ENCODE measurements at regions not wholly inside any gene's neighbourhood (a gene's known extent, or its start where the extent isn't known, plus 50 kb on each side); places are given as distances from the start of the nearest gene placed in this dataset.

GRCh38 chr6:80480421-80481157 lies 374.1 kb downstream of the BCKDHB start:
- DNase-seq (ENCODE audit: low read depth, low spot score) = no peak
- Histone ChIP-seq H3K9me3 (ENCODE audit: low read depth, low read length) (no peaks in the 10 kb centered on the region), H3K36me3 (ENCODE audit: insufficient read depth, low read length) (no peaks in the 10 kb centered on the region), H3K9ac (ENCODE audit: insufficient read length) (no peak overlapping the region), H3K27ac (no peak overlapping the region), H3K4me3 (no peak overlapping the region)
- TF ChIP-seq EZH2 (IDR thresholded peaks at IDR 0.05) (no peak), FOXP2 (optimal IDR thresholded peaks at IDR 0.05; ENCODE audit: control extremely low read depth, extremely low read length, insufficient read depth) (no peak)

GRCh38 chr6:80478030-80478429 lies 371.6 kb downstream of the BCKDHB start:
- TF ChIP-seq POLR2AphosphoS5 (IDR thresholded peaks at IDR 0.05; ENCODE audit: borderline replicate concordance, low read depth, low read length) (no peak), FOXP2 (optimal IDR thresholded peaks at IDR 0.05; ENCODE audit: control extremely low read depth, extremely low read length, insufficient read depth) (no peak), EZH2 (IDR thresholded peaks at IDR 0.05) (no peak)
- Histone ChIP-seq H3K36me3 (ENCODE audit: insufficient read depth, low read length) (no peaks in the 10 kb centered on the region), H3K27ac (peak overlapping the region; percentile 15; the same call in 1 of the 2 replicates), H3K9me3 (ENCODE audit: low read depth, low read length) (no peaks in the 10 kb centered on the region), H3K9ac (ENCODE audit: insufficient read length) (no peak overlapping the region), H3K4me3 (no peak overlapping the region)
- no peak for DNase-seq (ENCODE audit: low read depth, low spot score)

DNA sequence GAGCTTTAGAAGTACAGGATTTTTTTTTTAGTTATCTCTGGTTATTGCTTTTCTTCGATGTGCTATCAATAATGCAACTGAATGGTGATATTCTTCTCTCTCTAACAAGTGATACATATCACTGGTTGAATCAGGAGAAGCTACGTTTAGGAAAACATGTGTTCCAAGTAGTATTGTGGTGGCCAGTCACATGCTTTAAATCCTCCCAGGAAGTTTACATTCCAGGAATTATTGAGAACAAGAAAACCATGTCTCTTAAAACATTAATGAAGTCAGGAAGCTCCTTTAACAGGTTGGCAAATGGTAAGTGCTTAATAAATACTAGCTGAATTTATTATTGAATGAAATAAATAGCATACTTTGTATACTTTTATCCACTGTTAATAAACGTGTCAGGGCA lies 371.1 kb downstream of the BCKDHB start:
- DNase-seq (ENCODE audit: low read depth, low spot score) = no peak
- Histone ChIP-seq H3K9ac (ENCODE audit: insufficient read length) (no peak overlapping the region), H3K4me3 (0 out of 2 replicates have a peak overlapping the region, but pooled peaks have one; percentile 5), H3K36me3 (ENCODE audit: insufficient read depth, low read length) (no peaks in the 10 kb centered on the region), H3K9me3 (ENCODE audit: low read depth, low read length) (no peaks in the 10 kb centered on the region), H3K27ac (peak overlapping the region; percentile 15; the same call in 1 of the 2 replicates)
- TF ChIP-seq EZH2 (IDR thresholded peaks at IDR 0.05) (no peak), FOXP2 (optimal IDR thresholded peaks at IDR 0.05; ENCODE audit: control extremely low read depth, extremely low read length, insufficient read depth) (no peak), POLR2AphosphoS5 (IDR thresholded peaks at IDR 0.05; ENCODE audit: borderline replicate concordance, low read depth, low read length) (no peak)

GRCh38 chr6:80472271-80472670 lies 365.8 kb downstream of the BCKDHB start:
- Histone ChIP-seq H3K4me3 (no peak overlapping the region), H3K27ac (no peak overlapping the region), H3K9ac (ENCODE audit: insufficient read length) (no peak overlapping the region), H3K9me3 (ENCODE audit: low read depth, low read length) (no peaks in the 10 kb centered on the region), H3K36me3 (ENCODE audit: insufficient read depth, low read length) (no peaks in the 10 kb centered on the region)
- TF ChIP-seq EZH2 (IDR thresholded peaks at IDR 0.05) = no peak
- DNase-seq (ENCODE audit: low read depth, low spot score) = no peak

DNA sequence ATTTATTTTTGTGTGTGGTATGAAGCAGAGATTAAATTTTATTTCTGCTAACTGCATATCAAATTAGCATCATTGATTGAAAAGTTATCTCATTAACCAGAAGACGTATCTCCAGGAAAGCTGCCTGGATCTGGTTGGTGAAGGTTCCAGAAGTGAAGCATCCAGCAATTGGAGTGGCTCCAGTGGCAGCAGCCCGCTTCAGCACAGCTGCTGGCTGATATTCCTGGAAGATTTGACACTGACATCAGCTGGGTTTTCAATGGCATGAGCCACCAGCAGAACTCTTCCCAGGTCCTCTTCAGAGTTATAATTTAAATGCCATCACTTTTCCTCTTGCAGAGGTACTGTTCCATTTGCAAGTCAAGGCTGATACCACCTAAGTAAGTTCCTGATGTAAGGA lies 363.5 kb downstream of the BCKDHB start:
- DNase-seq (ENCODE audit: low read depth, low spot score) = no peak
- Histone ChIP-seq H3K27ac (no peak overlapping the region), H3K9ac (ENCODE audit: insufficient read length) (no peak overlapping the region), H3K36me3 (ENCODE audit: insufficient read depth, low read length) (no peaks in the 10 kb centered on the region), H3K4me3 (no peak overlapping the region), H3K9me3 (ENCODE audit: low read depth, low read length) (no peaks in the 10 kb centered on the region)
- TF ChIP-seq EZH2 (IDR thresholded peaks at IDR 0.05) = no peak
- no peak for TF ChIP-seq FOXP2 (optimal IDR thresholded peaks at IDR 0.05; ENCODE audit: control extremely low read depth, extremely low read length, insufficient read depth)
- TF ChIP-seq POLR2AphosphoS5 (IDR thresholded peaks at IDR 0.05; ENCODE audit: borderline replicate concordance, low read depth, low read length) = no peak

DNA sequence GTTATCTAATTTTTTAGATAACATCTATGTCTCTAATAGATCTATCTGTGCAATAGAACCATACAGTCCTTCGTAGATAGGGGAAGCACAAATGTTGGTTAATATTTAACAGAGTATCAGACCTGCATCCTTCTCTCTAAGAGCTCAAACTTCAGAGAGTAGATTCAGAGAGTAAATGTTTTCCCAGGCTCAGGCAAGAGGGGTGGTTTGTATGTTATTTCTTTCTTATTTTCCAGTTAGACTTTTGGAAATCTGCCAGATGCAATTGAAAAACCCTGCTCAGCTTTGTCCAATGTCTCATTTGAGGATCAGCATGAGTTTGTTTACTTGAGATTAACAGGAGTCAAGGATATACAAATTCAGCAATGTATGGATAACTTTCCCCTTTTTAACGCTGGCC lies 361.9 kb downstream of the BCKDHB start:
- H3K4me3 ChIP-seq = no peak overlapping the region
- H3K9ac ChIP-seq (ENCODE audit: insufficient read length) = no peak overlapping the region
- no peak for DNase-seq (ENCODE audit: low read depth, low spot score)
- no peak overlapping the region for H3K27ac ChIP-seq
- no peaks in the 10 kb centered on the region for H3K9me3 ChIP-seq (ENCODE audit: low read depth, low read length)
- TF ChIP-seq EZH2 (IDR thresholded peaks at IDR 0.05) = no peak
- no peaks in the 10 kb centered on the region for H3K36me3 ChIP-seq (ENCODE audit: insufficient read depth, low read length)

DNA sequence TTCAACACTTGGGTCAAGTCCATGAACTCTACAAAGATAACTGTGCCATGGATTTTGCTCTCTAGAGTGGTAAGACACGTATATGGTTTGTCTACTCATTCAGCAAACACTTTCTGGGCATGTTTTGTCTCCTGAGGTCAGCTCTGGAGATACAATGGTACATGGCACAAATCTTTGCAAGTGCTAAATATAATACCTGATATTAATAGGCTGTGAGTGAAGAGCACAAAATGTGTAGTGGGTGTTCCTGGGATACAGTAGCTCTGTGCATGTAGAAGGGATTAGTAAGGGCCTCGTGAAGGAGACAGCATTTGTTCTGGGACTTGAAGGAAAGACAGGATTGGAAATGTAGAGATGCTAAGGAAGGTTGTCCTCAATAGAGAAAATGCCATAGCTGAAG lies 360.9 kb downstream of the BCKDHB start:
- Histone ChIP-seq H3K9me3 (ENCODE audit: low read depth, low read length) (no peaks in the 10 kb centered on the region), H3K9ac (ENCODE audit: insufficient read length) (no peak overlapping the region), H3K4me3 (no peak overlapping the region), H3K36me3 (ENCODE audit: insufficient read depth, low read length) (no peaks in the 10 kb centered on the region), H3K27ac (no peak overlapping the region)
- no peak for DNase-seq (ENCODE audit: low read depth, low spot score)
- TF ChIP-seq FOXP2 (optimal IDR thresholded peaks at IDR 0.05; ENCODE audit: control extremely low read depth, extremely low read length, insufficient read depth) = no peak
- no peak for TF ChIP-seq POLR2AphosphoS5 (IDR thresholded peaks at IDR 0.05; ENCODE audit: borderline replicate concordance, low read depth, low read length)
- no peak for TF ChIP-seq EZH2 (IDR thresholded peaks at IDR 0.05)

DNA sequence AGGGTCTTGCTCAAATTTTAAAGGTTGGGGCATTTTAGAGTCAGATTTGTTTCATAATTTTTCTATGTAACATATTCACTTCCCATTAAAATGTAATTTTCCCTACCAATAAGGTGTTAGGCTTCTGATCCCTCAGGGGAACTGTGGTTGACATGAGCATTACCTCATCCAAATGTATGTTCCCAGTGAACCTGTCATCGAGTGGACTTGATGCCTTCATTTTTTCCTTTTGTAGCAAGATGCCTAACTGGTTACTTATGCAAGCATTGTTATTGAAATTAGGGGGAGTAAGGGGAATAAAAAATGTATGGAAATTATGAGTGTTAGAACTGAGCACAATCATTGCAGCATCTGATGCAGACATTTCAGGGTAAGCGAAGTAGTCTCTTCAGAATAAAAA lies 360.5 kb downstream of the BCKDHB start:
- H3K9me3 ChIP-seq (ENCODE audit: low read depth, low read length) = no peaks in the 10 kb centered on the region
- no peak for DNase-seq (ENCODE audit: low read depth, low spot score)
- H3K9ac ChIP-seq (ENCODE audit: insufficient read length) = no peak overlapping the region
- H3K4me3 ChIP-seq = no peak overlapping the region
- H3K27ac ChIP-seq = no peak overlapping the region
- TF ChIP-seq FOXP2 (optimal IDR thresholded peaks at IDR 0.05; ENCODE audit: control extremely low read depth, extremely low read length, insufficient read depth) (no peak), POLR2AphosphoS5 (IDR thresholded peaks at IDR 0.05; ENCODE audit: borderline replicate concordance, low read depth, low read length) (no peak), EZH2 (IDR thresholded peaks at IDR 0.05) (no peak)
- H3K36me3 ChIP-seq (ENCODE audit: insufficient read depth, low read length) = no peaks in the 10 kb centered on the region

DNA sequence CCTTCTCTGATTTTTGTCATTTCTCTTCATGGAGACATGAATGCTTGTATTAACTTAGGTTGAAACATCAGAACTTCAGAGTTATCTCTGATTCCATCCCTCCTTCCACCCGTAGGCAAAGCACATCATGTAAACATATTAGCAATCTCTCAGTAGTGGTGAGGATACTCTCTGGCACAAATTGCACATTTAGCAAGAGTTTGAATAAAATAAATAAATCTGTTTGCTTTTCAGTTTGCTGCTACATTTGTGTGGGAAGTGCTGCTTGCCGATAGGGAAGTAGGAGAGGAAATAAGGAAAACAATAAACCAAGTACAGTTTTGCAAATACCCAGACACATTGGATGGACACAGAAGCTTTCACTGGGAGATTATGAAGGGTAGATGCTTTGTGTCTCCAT lies 359.0 kb downstream of the BCKDHB start:
- no peaks in the 10 kb centered on the region for H3K36me3 ChIP-seq (ENCODE audit: insufficient read depth, low read length)
- no peak for TF ChIP-seq POLR2AphosphoS5 (IDR thresholded peaks at IDR 0.05; ENCODE audit: borderline replicate concordance, low read depth, low read length)
- no peak for TF ChIP-seq EZH2 (IDR thresholded peaks at IDR 0.05)
- TF ChIP-seq FOXP2 (optimal IDR thresholded peaks at IDR 0.05; ENCODE audit: control extremely low read depth, extremely low read length, insufficient read depth) = no peak
- H3K4me3 ChIP-seq = no peak overlapping the region

More for the DNA sequence above, 359.0 kb downstream of the BCKDHB start:
- H3K27ac ChIP-seq = no peak overlapping the region
- no peak overlapping the region for H3K9ac ChIP-seq (ENCODE audit: insufficient read length)
- DNase-seq (ENCODE audit: low read depth, low spot score) = no peak
- H3K9me3 ChIP-seq (ENCODE audit: low read depth, low read length) = no peaks in the 10 kb centered on the region
